Naive B cell (primary cell): ENCODE measurements at regions not wholly inside any gene's neighbourhood (a gene's known extent, or its start where the extent isn't known, plus 50 kb on each side); places are given as distances from the start of the nearest gene placed in this dataset.

Source experiments
- ATAC-seq, 2 donors: fragments of 150-1000 bp; cut with Tn5 transposase; 2 replicates each; pipeline ENCODE4 v1.10.0; 2021; ENCODE audit warnings: low read depth in 2 of 2, mild to moderate bottlenecking in 2 of 2, moderate library complexity in 2 of 2
- DNase-seq: peaks from one replicate; pipeline ENCODE4 v3.0.0; 2022
- H3K27ac Mint-ChIP-seq, 6 donors: one replicate each; pipeline ENCODE4 v1.8.0; 2020 to 2022; ENCODE audit warnings: mild to moderate bottlenecking in 6 of 6, mixed read lengths in 6 of 6, moderate library complexity in 5 of 6, inconsistent platforms in 2 of 6
- H3K27me3 Mint-ChIP-seq, 3 donors: one replicate each; pipeline ENCODE4 v1.8.0; 2021 to 2022; ENCODE audit warnings: mixed read lengths in 3 of 3, mild to moderate bottlenecking in 1 of 3
- H3K36me3 Mint-ChIP-seq, 2 donors: one replicate each; pipeline ENCODE4 v1.8.0; 2020 to 2022; ENCODE audit warnings: mixed read lengths in 2 of 2, inconsistent platforms in 1 of 2, mild to moderate bottlenecking in 1 of 2
- H3K4me1 Mint-ChIP-seq, 3 donors: one replicate each; pipeline ENCODE4 v1.8.0; 2020 to 2022; ENCODE audit warnings: mixed read lengths in 3 of 3, inconsistent platforms in 1 of 3, mild to moderate bottlenecking in 1 of 3, moderate library complexity in 1 of 3
- H3K4me3 Mint-ChIP-seq, 8 donors: one replicate each; pipeline ENCODE4 v1.8.0; 2020 to 2022; ENCODE audit warnings: mild to moderate bottlenecking in 8 of 8, mixed read lengths in 8 of 8, moderate library complexity in 8 of 8, inconsistent platforms in 2 of 8
- H3K9me3 Mint-ChIP-seq, 7 donors: one replicate each; pipeline ENCODE4 v1.8.0; 2020 to 2022; ENCODE audit warnings: mixed read lengths in 7 of 7, mild to moderate bottlenecking in 5 of 7, inconsistent platforms in 2 of 7, moderate library complexity in 1 of 7

- Mint-ChIP-seq H3K4me3 (no peak overlapping the region), H3K9me3 (peaks cover 0 to 2% (median 0%) of the 10 kb centered on the region in 7 donors), H3K36me3 (no peaks in the 10 kb centered on the region), H3K4me1 (no peaks in the 10 kb centered on the region), H3K27me3 (peaks cover 4 to 12% (median 8%) of the 10 kb centered on the region in 3 donors), H3K27ac (no peak overlapping the region)
- DNase-seq (no peak), ATAC-seq (no peak)
These were observed 437.3 kb upstream of the HTR2A start for GRCh38 chr13:47334173-47334572.

- no peaks in the 10 kb centered on the region for H3K36me3 Mint-ChIP-seq
- peaks cover 3 to 12% (median 8%) of the 10 kb centered on the region in 3 donors for H3K27me3 Mint-ChIP-seq
- no peak for ATAC-seq
- no peak for DNase-seq
- H3K9me3 Mint-ChIP-seq = peaks cover 0 to 2% (median 0%) of the 10 kb centered on the region in 7 donors
- H3K27ac Mint-ChIP-seq = no peak overlapping the region
- H3K4me1 Mint-ChIP-seq = no peaks in the 10 kb centered on the region
- H3K4me3 Mint-ChIP-seq = no peak overlapping the region
These were observed 435.3 kb upstream of the HTR2A start for GRCh38 chr13:47332149-47332548.

GRCh38 chr13:47330031-47330430 is 433.2 kb upstream of the HTR2A start:
- Mint-ChIP-seq H3K4me3 (no peak overlapping the region), H3K27me3 (peaks cover under 1 to 7% (median 5%) of the 10 kb centered on the region in 3 donors), H3K27ac (no peak overlapping the region), H3K4me1 (no peaks in the 10 kb centered on the region), H3K9me3 (peaks cover 0 to 3% (median 0%) of the 10 kb centered on the region in 7 donors), H3K36me3 (no peaks in the 10 kb centered on the region)
- no peak for ATAC-seq
- DNase-seq = no peak

GRCh38 chr13:47327861-47328260 is 431.0 kb upstream of the HTR2A start:
- no peak for DNase-seq

GRCh38 chr13:47326061-47326460 is 429.2 kb upstream of the HTR2A start:
- no peak overlapping the region for H3K27ac Mint-ChIP-seq
- H3K9me3 Mint-ChIP-seq = peaks cover 0 to 3% (median 0%) of the 10 kb centered on the region in 7 donors
- H3K4me3 Mint-ChIP-seq = no peak overlapping the region
- H3K36me3 Mint-ChIP-seq = no peaks in the 10 kb centered on the region
- H3K27me3 Mint-ChIP-seq = peaks cover 11 to 28% (median 12%) of the 10 kb centered on the region in 3 donors
- no peak for ATAC-seq
- no peak for DNase-seq
- H3K4me1 Mint-ChIP-seq = no peaks in the 10 kb centered on the region

More at GRCh38 chr13:47327861-47328260, 431.0 kb upstream of the HTR2A start:
- Mint-ChIP-seq H3K36me3 (no peaks in the 10 kb centered on the region), H3K9me3 (peaks cover 0 to 3% (median 0%) of the 10 kb centered on the region in 7 donors), H3K27me3 (peaks cover 11 to 13% (median 11%) of the 10 kb centered on the region in 3 donors), H3K27ac (no peak overlapping the region), H3K4me1 (no peaks in the 10 kb centered on the region), H3K4me3 (no peak overlapping the region)
- ATAC-seq = no peak

- no peak overlapping the region for H3K27ac Mint-ChIP-seq
- H3K4me1 Mint-ChIP-seq = no peaks in the 10 kb centered on the region
- no peak for ATAC-seq
- no peak for DNase-seq
- H3K9me3 Mint-ChIP-seq = peaks cover 0 to 5% (median 0%) of the 10 kb centered on the region in 7 donors
- no peaks in the 10 kb centered on the region for H3K36me3 Mint-ChIP-seq
- H3K4me3 Mint-ChIP-seq = no peak overlapping the region
- H3K27me3 Mint-ChIP-seq = peaks cover 0 to 17% (median 15%) of the 10 kb centered on the region in 3 donors
These were observed 420.5 kb upstream of the HTR2A start for GRCh38 chr13:47317356-47317755.

- DNase-seq = no peak
- peaks cover 4 to 6% of the 10 kb centered on the region in 2 donors for H3K36me3 Mint-ChIP-seq
- peaks cover 2 to 15% (median 4%) of the 10 kb centered on the region in 7 donors for H3K9me3 Mint-ChIP-seq
- peaks cover 2 to 5% (median 4%) of the 10 kb centered on the region in 3 donors for H3K4me1 Mint-ChIP-seq
- H3K27ac Mint-ChIP-seq = no peak overlapping the region
- H3K27me3 Mint-ChIP-seq = peaks cover 0 to 7% (median 4%) of the 10 kb centered on the region in 3 donors
- no peak overlapping the region for H3K4me3 Mint-ChIP-seq
- ATAC-seq = no peak
These were observed 413.5 kb upstream of the HTR2A start for GRCh38 chr13:47310401-47310800.

GRCh38 chr13:47306991-47307390 is 410.1 kb upstream of the HTR2A start:
- ATAC-seq = no peak
- Mint-ChIP-seq H3K36me3 (peaks cover 4 to 6% of the 10 kb centered on the region in 2 donors), H3K4me3 (no peak overlapping the region), H3K4me1 (peaks cover 2 to 5% (median 4%) of the 10 kb centered on the region in 3 donors), H3K9me3 (peaks cover 2 to 15% (median 4%) of the 10 kb centered on the region in 7 donors), H3K27ac (no peak overlapping the region), H3K27me3 (peaks cover 0 to 4% (median 0%) of the 10 kb centered on the region in 3 donors)
- no peak for DNase-seq

GRCh38 chr13:47303626-47304025 is 406.8 kb upstream of the HTR2A start:
- no peak overlapping the region for H3K27ac Mint-ChIP-seq
- no peak for ATAC-seq
- peaks cover 0 to 5% (median 2%) of the 10 kb centered on the region in 3 donors for H3K27me3 Mint-ChIP-seq
- H3K4me1 Mint-ChIP-seq = no peaks in the 10 kb centered on the region
- H3K9me3 Mint-ChIP-seq = no peaks in the 10 kb centered on the region
- no peak for DNase-seq
- no peak overlapping the region for H3K4me3 Mint-ChIP-seq
- H3K36me3 Mint-ChIP-seq = no peaks in the 10 kb centered on the region

GRCh38 chr13:47299304-47299703 is 402.5 kb upstream of the HTR2A start:
- DNase-seq (no peak), ATAC-seq (no peak)
- peaks cover 13 to 21% (median 18%) of the 10 kb centered on the region in 3 donors for H3K27me3 Mint-ChIP-seq
- no peaks in the 10 kb centered on the region for H3K36me3 Mint-ChIP-seq
- peaks cover 0 to 2% (median 0%) of the 10 kb centered on the region in 7 donors for H3K9me3 Mint-ChIP-seq
- H3K4me3 Mint-ChIP-seq = no peak overlapping the region
- H3K4me1 Mint-ChIP-seq = no peaks in the 10 kb centered on the region
- H3K27ac Mint-ChIP-seq = no peak overlapping the region

- DNase-seq (no peak), ATAC-seq (no peak)
- Mint-ChIP-seq H3K27ac (peak overlapping the region in 1 of 6 donors; percentile 38), H3K9me3 (peaks cover 0 to 6% (median 0%) of the 10 kb centered on the region in 7 donors), H3K27me3 (peaks cover 14 to 29% (median 18%) of the 10 kb centered on the region in 3 donors), H3K36me3 (no peaks in the 10 kb centered on the region), H3K4me1 (no peaks in the 10 kb centered on the region), H3K4me3 (no peak overlapping the region)
These were observed 401.7 kb upstream of the HTR2A start for GRCh38 chr13:47298506-47298905.

GRCh38 chr13:47294691-47295090 is 397.8 kb upstream of the HTR2A start:
- ATAC-seq = no peak
- H3K27me3 Mint-ChIP-seq = peaks cover 18 to 36% (median 24%) of the 10 kb centered on the region in 3 donors
- H3K4me3 Mint-ChIP-seq = no peak overlapping the region
- no peaks in the 10 kb centered on the region for H3K36me3 Mint-ChIP-seq
- no peaks in the 10 kb centered on the region for H3K4me1 Mint-ChIP-seq
- no peak for DNase-seq
- peaks cover 0 to 6% (median 0%) of the 10 kb centered on the region in 7 donors for H3K9me3 Mint-ChIP-seq
- no peak overlapping the region for H3K27ac Mint-ChIP-seq

GRCh38 chr13:47291107-47291656 is 394.3 kb upstream of the HTR2A start:
- ATAC-seq (no peak), DNase-seq (no peak)
- Mint-ChIP-seq H3K4me1 (no peaks in the 10 kb centered on the region), H3K36me3 (no peaks in the 10 kb centered on the region), H3K4me3 (no peak overlapping the region), H3K27me3 (peaks cover 17 to 34% (median 23%) of the 10 kb centered on the region in 3 donors), H3K27ac (no peak overlapping the region), H3K9me3 (peaks cover 0 to 6% (median 0%) of the 10 kb centered on the region in 7 donors)

GRCh38 chr13:47289567-47289966 is 392.7 kb upstream of the HTR2A start:
- Mint-ChIP-seq H3K27ac (no peak overlapping the region), H3K4me3 (no peak overlapping the region), H3K36me3 (no peaks in the 10 kb centered on the region), H3K27me3 (peaks cover 5 to 19% (median 7%) of the 10 kb centered on the region in 3 donors), H3K9me3 (peaks cover 0 to 6% (median 0%) of the 10 kb centered on the region in 7 donors), H3K4me1 (no peaks in the 10 kb centered on the region)
- DNase-seq (no peak), ATAC-seq (no peak)
